IPS-20b (cell line): ENCODE measurements at regions not wholly inside any gene's neighbourhood (a gene's known extent, or its start where the extent isn't known, plus 50 kb on each side); places are given as distances from the start of the nearest gene placed in this dataset.

Experiments used
- H3K27ac ChIP-seq: one replicate; pipeline ENCODE4 v1.5.1; 2013; ENCODE audit warnings: low read length
- H3K27me3 ChIP-seq: 2 replicates; pipeline ENCODE4 v1.6.1; 2013; ENCODE audit warnings: mild to moderate bottlenecking, low read length, inconsistent platforms; ENCODE audit not compliant: insufficient read depth
- H3K36me3 ChIP-seq: 2 replicates; pipeline ENCODE4 v1.6.1; 2013; ENCODE audit warnings: low read depth, mild to moderate bottlenecking, inconsistent platforms, low read length, moderate library complexity; ENCODE audit not compliant: insufficient read depth
- H3K4me1 ChIP-seq: 2 replicates; pipeline ENCODE4 v1.6.1; 2013; ENCODE audit warnings: mild to moderate bottlenecking, control low read depth, inconsistent platforms, low read length, moderate library complexity; ENCODE audit not compliant: insufficient read depth
- H3K4me3 ChIP-seq: 2 replicates; pipeline ENCODE4 v1.5.1; 2013; ENCODE audit warnings: mild to moderate bottlenecking, low read length, inconsistent platforms
- H3K9ac ChIP-seq: 2 replicates; pipeline ENCODE4 v1.6.1; 2013; ENCODE audit warnings: low read depth, mild to moderate bottlenecking, inconsistent platforms, low read length, moderate library complexity
- H3K9me3 ChIP-seq: 2 replicates; pipeline ENCODE4 v1.6.1; 2013; ENCODE audit warnings: mild to moderate bottlenecking, low read depth, low read length, inconsistent platforms; ENCODE audit not compliant: insufficient read depth

GRCh38 chr13:81446441-81446840 is 1105.5 kb upstream of the SPRY2 start:
- Histone ChIP-seq H3K4me1 (no peaks in the 10 kb centered on the region), H3K36me3 (no peaks in the 10 kb centered on the region), H3K27ac (no peak overlapping the region), H3K4me3 (no peak overlapping the region), H3K9ac (no peak overlapping the region), H3K27me3 (no peaks in the 10 kb centered on the region), H3K9me3 (no peaks in the 10 kb centered on the region)

- Histone ChIP-seq H3K9ac (no peak overlapping the region), H3K27ac (no peak overlapping the region)
Observed at GRCh38 chr13:81442904-81443303, 1102.0 kb upstream of the SPRY2 start.

GRCh38 chr13:81425286-81425685 is 1084.4 kb upstream of the SPRY2 start:
- H3K36me3 ChIP-seq = no peaks in the 10 kb centered on the region
- H3K27me3 ChIP-seq = no peaks in the 10 kb centered on the region
- H3K9ac ChIP-seq = no peak overlapping the region
- H3K4me1 ChIP-seq = no peaks in the 10 kb centered on the region
- no peak overlapping the region for H3K27ac ChIP-seq
- H3K9me3 ChIP-seq = no peaks in the 10 kb centered on the region
- H3K4me3 ChIP-seq = no peak overlapping the region

More at GRCh38 chr13:81442904-81443303, 1102.0 kb upstream of the SPRY2 start:
- Histone ChIP-seq H3K9me3 (no peaks in the 10 kb centered on the region), H3K4me3 (no peak overlapping the region), H3K36me3 (no peaks in the 10 kb centered on the region), H3K27me3 (no peaks in the 10 kb centered on the region), H3K4me1 (no peaks in the 10 kb centered on the region)

GRCh38 chr13:81409284-81409683 is 1068.4 kb upstream of the SPRY2 start:
- Histone ChIP-seq H3K9ac (no peak overlapping the region), H3K27ac (no peak overlapping the region), H3K27me3 (no peaks in the 10 kb centered on the region), H3K4me1 (no peaks in the 10 kb centered on the region), H3K36me3 (no peaks in the 10 kb centered on the region), H3K9me3 (no peaks in the 10 kb centered on the region), H3K4me3 (no peak overlapping the region)

- Histone ChIP-seq H3K4me3 (no peak overlapping the region), H3K36me3 (no peaks in the 10 kb centered on the region), H3K9ac (no peak overlapping the region), H3K27ac (no peak overlapping the region), H3K27me3 (no peaks in the 10 kb centered on the region), H3K9me3 (no peaks in the 10 kb centered on the region), H3K4me1 (no peaks in the 10 kb centered on the region)
Observed at GRCh38 chr13:81408647-81409046, 1067.7 kb upstream of the SPRY2 start.

- Histone ChIP-seq H3K9me3 (no peaks in the 10 kb centered on the region), H3K9ac (no peak overlapping the region)
Observed at GRCh38 chr13:81406639-81407292, 1065.8 kb upstream of the SPRY2 start.

GRCh38 chr13:81406022-81406421 is 1065.1 kb upstream of the SPRY2 start:
- Histone ChIP-seq H3K9me3 (no peaks in the 10 kb centered on the region), H3K4me1 (no peaks in the 10 kb centered on the region), H3K9ac (no peak overlapping the region), H3K27me3 (no peaks in the 10 kb centered on the region), H3K4me3 (no peak overlapping the region), H3K27ac (no peak overlapping the region), H3K36me3 (no peaks in the 10 kb centered on the region)

More at GRCh38 chr13:81406639-81407292, 1065.8 kb upstream of the SPRY2 start:
- no peak overlapping the region for H3K27ac ChIP-seq
- no peaks in the 10 kb centered on the region for H3K27me3 ChIP-seq
- no peak overlapping the region for H3K4me3 ChIP-seq
- H3K4me1 ChIP-seq = no peaks in the 10 kb centered on the region
- H3K36me3 ChIP-seq = no peaks in the 10 kb centered on the region

GRCh38 chr13:81396192-81396591 is 1055.3 kb upstream of the SPRY2 start:
- no peaks in the 10 kb centered on the region for H3K27me3 ChIP-seq
- H3K9me3 ChIP-seq = no peaks in the 10 kb centered on the region
- no peaks in the 10 kb centered on the region for H3K36me3 ChIP-seq
- H3K9ac ChIP-seq = no peak overlapping the region
- H3K27ac ChIP-seq = no peak overlapping the region
- no peak overlapping the region for H3K4me3 ChIP-seq
- H3K4me1 ChIP-seq = peaks cover 29% of the 10 kb centered on the region; the same call in 1 of the 2 replicates

- H3K27ac ChIP-seq = no peak overlapping the region
- H3K36me3 ChIP-seq = no peaks in the 10 kb centered on the region
- H3K9me3 ChIP-seq = no peaks in the 10 kb centered on the region
- peaks cover 29% of the 10 kb centered on the region; the same call in 1 of the 2 replicates for H3K4me1 ChIP-seq
- H3K27me3 ChIP-seq = no peaks in the 10 kb centered on the region
- no peak overlapping the region for H3K9ac ChIP-seq
- H3K4me3 ChIP-seq = no peak overlapping the region
Observed at GRCh38 chr13:81395368-81395767, 1054.4 kb upstream of the SPRY2 start.

GRCh38 chr13:81394640-81395039 is 1053.7 kb upstream of the SPRY2 start:
- Histone ChIP-seq H3K9ac (no peak overlapping the region), H3K4me3 (no peak overlapping the region)

GRCh38 chr13:81393721-81394120 is 1052.8 kb upstream of the SPRY2 start:
- Histone ChIP-seq H3K27me3 (no peaks in the 10 kb centered on the region), H3K4me3 (no peak overlapping the region), H3K9ac (no peak overlapping the region), H3K4me1 (peaks cover 29% of the 10 kb centered on the region; the same call in 1 of the 2 replicates), H3K27ac (no peak overlapping the region), H3K36me3 (no peaks in the 10 kb centered on the region), H3K9me3 (no peaks in the 10 kb centered on the region)

More at GRCh38 chr13:81394640-81395039, 1053.7 kb upstream of the SPRY2 start:
- Histone ChIP-seq H3K27ac (no peak overlapping the region), H3K4me1 (peaks cover 29% of the 10 kb centered on the region; the same call in 1 of the 2 replicates), H3K9me3 (no peaks in the 10 kb centered on the region), H3K27me3 (no peaks in the 10 kb centered on the region), H3K36me3 (no peaks in the 10 kb centered on the region)

GRCh38 chr13:81393110-81393509 is 1052.2 kb upstream of the SPRY2 start:
- Histone ChIP-seq H3K27me3 (no peaks in the 10 kb centered on the region), H3K9ac (no peak overlapping the region), H3K27ac (no peak overlapping the region), H3K9me3 (no peaks in the 10 kb centered on the region), H3K4me1 (peaks cover 29% of the 10 kb centered on the region; the same call in 1 of the 2 replicates), H3K4me3 (no peak overlapping the region), H3K36me3 (no peaks in the 10 kb centered on the region)
